K562 (cell line): ENCODE measurements at regions not wholly inside any gene's neighbourhood (a gene's known extent, or its start where the extent isn't known, plus 50 kb on each side); places are given as distances from the start of the nearest gene placed in this dataset.

Experiments
- BCOR ChIP-seq: fragments of 450-650 bp; IDR thresholded peaks from 2 replicates; pipeline ENCODE4 v1.6.1; 2016
- ELF2 ChIP-seq: fragments of 250-450 bp; sonication (Bioruptor Pico); IDR thresholded peaks from 2 replicates; pipeline ENCODE4 v1.5.0; 2021; ENCODE audit warnings: mild to moderate bottlenecking
- ELF4 ChIP-seq: fragments of 450-650 bp; formaldehyde crosslinking; IDR thresholded peaks from 2 replicates; pipeline ENCODE4 v1.4.0; 2022; ENCODE audit warnings: missing genetic modification characterization
- FOXJ3 ChIP-seq: sonication (generic); formaldehyde crosslinking; IDR thresholded peaks from 2 replicates; pipeline ENCODE4 v1.4.0; 2020; ENCODE audit warnings: mild to moderate bottlenecking, missing genetic modification reagents
- HDAC8 ChIP-seq: fragments of 450-650 bp; IDR thresholded peaks from 2 replicates; pipeline ENCODE4 v1.6.1; 2016; ENCODE audit warnings: mild to moderate bottlenecking, missing genetic modification characterization, moderate library complexity, missing compliant biosample characterization
- HNRNPK ChIP-seq: fragments of 200-400 bp; formaldehyde crosslinking; IDR thresholded peaks from one replicate; pipeline ENCODE4 v1.6.1; 2018; ENCODE audit warnings: mild to moderate bottlenecking, low read depth, low read length; ENCODE audit not compliant: poor library complexity, severe bottlenecking
- KDM1A ChIP-seq, 2 experiments: fragments of 450-650 bp; IDR thresholded peaks; 2 replicates each; pipeline ENCODE4 v1.6.1; 2016; ENCODE audit warnings: mild to moderate bottlenecking in 2 of 2
- KLF13 ChIP-seq: fragments of 450-650 bp; IDR thresholded peaks from 2 replicates; pipeline ENCODE4 v1.6.1; 2016; ENCODE audit warnings: missing genetic modification characterization, low read depth, mild to moderate bottlenecking, missing compliant biosample characterization, moderate library complexity, borderline replicate concordance
- MECOM ChIP-seq: fragments of 250-450 bp; sonication (Bioruptor Pico); IDR thresholded peaks from 2 replicates; pipeline ENCODE4 v1.8.0; 2022; ENCODE audit warnings: inconsistent platforms
- MLLT1 ChIP-seq, 2 experiments: fragments of 450-650 bp; IDR thresholded peaks; 2 replicates each; pipeline ENCODE4 v1.6.1; 2016
- MYNN ChIP-seq, 2 experiments: sonication (generic); formaldehyde crosslinking in 1 of 2; IDR thresholded peaks; 2 replicates each; pipeline versions ENCODE4 v1.5.0 to v1.6.1; 2016 to 2020; ENCODE audit warnings: antibody characterized with exemption in 1 of 2, missing genetic modification reagents in 1 of 2
- PHF21A ChIP-seq: fragments of 450-650 bp; IDR thresholded peaks from 2 replicates; pipeline ENCODE4 v1.6.1; 2017; ENCODE audit warnings: low read depth, borderline replicate concordance
- POLR2B ChIP-seq: fragments of 450-650 bp; IDR thresholded peaks from 2 replicates; pipeline ENCODE4 v1.6.1; 2018; ENCODE audit warnings: low read depth; ENCODE audit not compliant: partially characterized antibody
- POLR2H ChIP-seq: IDR thresholded peaks from 2 replicates; pipeline ENCODE4 v1.6.1; 2016; ENCODE audit warnings: missing genetic modification characterization, low read depth, mild to moderate bottlenecking, control low read depth, missing compliant biosample characterization, moderate library complexity
- PTTG1 ChIP-seq: fragments of 450-650 bp; IDR thresholded peaks from 2 replicates; pipeline ENCODE4 v1.6.1; 2016; ENCODE audit warnings: low read depth, mild to moderate bottlenecking, missing genetic modification characterization, missing compliant biosample characterization
- SIN3A ChIP-seq, 2 experiments: fragments of 150-350 bp in 1 of 2; IDR thresholded peaks; 2 replicates each; pipeline ENCODE4 v1.6.1; 2011 to 2016; ENCODE audit warnings: borderline replicate concordance in 2 of 2, low read depth in 2 of 2, low read length in 2 of 2, mild to moderate bottlenecking in 2 of 2, moderate library complexity in 2 of 2; ENCODE audit not compliant: control insufficient read depth in 1 of 2
- TARDBP ChIP-seq: fragments of 450-650 bp; IDR thresholded peaks from 2 replicates; pipeline ENCODE4 v1.6.1; 2016
- THRB ChIP-seq: fragments of 450-650 bp; formaldehyde crosslinking; conservative IDR thresholded peaks from 2 replicates; pipeline ENCODE4 v1.4.0; 2022; ENCODE audit warnings: mild to moderate bottlenecking, missing genetic modification characterization
- XRCC4 ChIP-seq: IDR thresholded peaks from one replicate; pipeline ENCODE4 v1.6.1; 2011; ENCODE audit not compliant: insufficient read depth, insufficient read length; ENCODE audit errors: extremely low read depth
- YY1 ChIP-seq, 3 experiments: IDR thresholded peaks; 2 replicates each; pipeline ENCODE4 v1.6.1; 2011; ENCODE audit warnings: low read length in 2 of 3, mild to moderate bottlenecking in 2 of 3, moderate library complexity in 2 of 3, borderline replicate concordance in 1 of 3, control low read depth in 1 of 3, low read depth in 1 of 3; ENCODE audit not compliant: insufficient read depth in 3 of 3, insufficient replicate concordance in 2 of 3, control insufficient read depth in 1 of 3, insufficient read length in 1 of 3; ENCODE audit errors: extremely low read depth in 1 of 3
- ZBTB7A ChIP-seq: IDR thresholded peaks from 2 replicates; pipeline ENCODE4 v1.6.1; 2011; ENCODE audit warnings: low read depth, mild to moderate bottlenecking, low read length, moderate library complexity, borderline replicate concordance; ENCODE audit not compliant: control insufficient read depth
- ZFP36 ChIP-seq: fragments of 150-350 bp; IDR thresholded peaks from 2 replicates; pipeline ENCODE4 v1.6.1; 2018; ENCODE audit warnings: low read length, low read depth; ENCODE audit not compliant: partially characterized antibody
- ZNF197 ChIP-seq: fragments of 200-800 bp; sonication (Bioruptor generic); IDR thresholded peaks from 2 replicates; pipeline ENCODE4 v1.6.1; 2016; ENCODE audit warnings: low read depth, missing genetic modification characterization, missing compliant biosample characterization
- ZNF449 ChIP-seq: fragments of 250-450 bp; sonication (Bioruptor Pico); IDR thresholded peaks from 2 replicates; pipeline ENCODE4 v1.8.0; 2022; ENCODE audit warnings: moderate library complexity, mild to moderate bottlenecking, inconsistent platforms

GRCh38 chr10:21090609-21091082 lies 193.5 kb upstream of the NEBL start (continued):
- no peak for TF ChIP-seq FOXJ3
- TF ChIP-seq YY1 (IDR thresholded peaks at IDR 0.05; ENCODE audit: borderline replicate concordance in 1 of 3, control insufficient read depth in 1 of 3, extremely low read depth in 1 of 3, insufficient read depth in 3 of 3, insufficient read length in 1 of 3, insufficient replicate concordance in 2 of 3, low read depth in 1 of 3, low read length in 2 of 3), result no peak
- TF ChIP-seq XRCC4, result no peak
- TF ChIP-seq POLR2B, result no peak
- TF ChIP-seq ZFP36, result peak; percentile 19
- TF ChIP-seq PTTG1 (tag), result peak; percentile 49; the same call in 1 of the 2 replicates
- TF ChIP-seq TARDBP, result no peak
- TF ChIP-seq POLR2H, result peak; percentile 61
- no peak for TF ChIP-seq MLLT1 (IDR thresholded peaks at IDR 0.05)
- no peak for TF ChIP-seq BCOR
- TF ChIP-seq ZNF197 (CRISPR knock-in tag), result peak; percentile 85
- no peak for TF ChIP-seq SIN3A (IDR thresholded peaks at IDR 0.05; ENCODE audit: borderline replicate concordance in 2 of 2, control insufficient read depth in 1 of 2, low read depth in 2 of 2, low read length in 2 of 2)
- no peak for TF ChIP-seq HNRNPK
- TF ChIP-seq ZNF449 (CRISPR knock-in tag), result 0 out of 2 replicates have a peak, but pooled peaks have one; percentile 12
- TF ChIP-seq HDAC8, result 0 out of 2 replicates have a peak, but pooled peaks have one; percentile 64
- no peak for TF ChIP-seq PHF21A
- TF ChIP-seq ELF2 (CRISPR knock-in tag), result 0 out of 2 replicates have a peak, but pooled peaks have one; percentile 43
- TF ChIP-seq KLF13 (tag), result no peak
- peak; percentile 42; the same call in 1 of the 2 replicates for TF ChIP-seq MYNN (IDR thresholded peaks at IDR 0.05)
- TF ChIP-seq MYNN (CRISPR knock-in tag; IDR thresholded peaks at IDR 0.05), result no peak
- no peak for TF ChIP-seq ZBTB7A
- TF ChIP-seq MECOM (CRISPR knock-in tag), result no peak
- 0 out of 2 replicates have a peak, but pooled peaks have one; percentile 13 for TF ChIP-seq THRB (CRISPR knock-in tag)
- no peak for TF ChIP-seq ELF4 (CRISPR knock-in tag)
- no peak for TF ChIP-seq KDM1A (IDR thresholded peaks at IDR 0.05)
